8988T (cell line): ENCODE measurements at regions not wholly inside any gene's neighbourhood (a gene's known extent, or its start where the extent isn't known, plus 50 kb on each side); places are given as distances from the start of the nearest gene placed in this dataset.
"Not testable (repeated sequence)": the region's sequence is repeated elsewhere in the genome, so short reads cannot be mapped to it uniquely, and the experiment has no call there.

Experiments
- DNase-seq: peaks from one replicate; pipeline ENCODE4 v3.0.0; 2011

- no peak for DNase-seq
Observed at GRCh38 chr15:92805080-92805690, 94.9 kb upstream of the CHD2 start.

GRCh38 chr15:92806171-92806570 lies 94.0 kb upstream of the CHD2 start:
- DNase-seq = not testable (repeated sequence)

GRCh38 chr15:92806763-92807162 lies 93.4 kb upstream of the CHD2 start:
- no peak for DNase-seq

- no peak for DNase-seq
Observed at GRCh38 chr15:92807971-92808571, 92.1 kb upstream of the CHD2 start.

- DNase-seq = peak; percentile 34
Observed at GRCh38 chr15:92808598-92809063, 91.5 kb upstream of the CHD2 start.

GRCh38 chr15:92809064-92809879 lies 90.9 kb upstream of the CHD2 start:
- DNase-seq = peak; percentile 70

- DNase-seq = no peak
Observed at GRCh38 chr15:92809880-92810361, 90.2 kb upstream of the CHD2 start.

GRCh38 chr15:92810418-92811138 lies 89.5 kb upstream of the CHD2 start:
- no peak for DNase-seq

- DNase-seq = no peak
Observed at GRCh38 chr15:92811148-92811913, 88.8 kb upstream of the CHD2 start.

GRCh38 chr15:92812271-92812670 lies 87.9 kb upstream of the CHD2 start:
- no peak for DNase-seq

- no peak for DNase-seq
Observed at GRCh38 chr15:92813485-92813884, 86.6 kb upstream of the CHD2 start.

GRCh38 chr15:92817339-92817886 lies 82.7 kb upstream of the CHD2 start:
- DNase-seq = no peak

GRCh38 chr15:92818651-92819277 lies 81.4 kb upstream of the CHD2 start:
- DNase-seq = no peak

- no peak for DNase-seq
Observed at GRCh38 chr15:92819278-92820235, 80.6 kb upstream of the CHD2 start.

- DNase-seq = peak; percentile 57
Observed at GRCh38 chr15:92820236-92821021, 79.7 kb upstream of the CHD2 start.

- no peak for DNase-seq
Observed at GRCh38 chr15:92821491-92822116, 78.5 kb upstream of the CHD2 start.

GRCh38 chr15:92822216-92823144 lies 77.6 kb upstream of the CHD2 start:
- no peak for DNase-seq

- DNase-seq = no peak
Observed at GRCh38 chr15:92825985-92826384, 74.1 kb upstream of the CHD2 start.
